Suprapubic skin (tissue), 4 donors: ENCODE measurements at regions not wholly inside any gene's neighbourhood (a gene's known extent, or its start where the extent isn't known, plus 50 kb on each side); places are given as distances from the start of the nearest gene placed in this dataset.

Experiments used
- DNase-seq, 2 donors: peaks; one replicate each; pipeline ENCODE4 v3.0.0-alpha.2; 2019; ENCODE audit warnings: low spot score in 2 of 2
- H3K27ac ChIP-seq: fragments of 200-600 bp; sonication (generic); one replicate; pipeline ENCODE4 v1.5.1; 2019
- H3K27me3 ChIP-seq: fragments of 200-600 bp; sonication (generic); one replicate; pipeline ENCODE4 v1.5.1; 2019
- H3K36me3 ChIP-seq: fragments of 200-600 bp; sonication (generic); one replicate; pipeline ENCODE4 v1.5.1; 2019
- H3K4me1 ChIP-seq: fragments of 200-600 bp; sonication (generic); one replicate; pipeline ENCODE4 v1.5.1; 2019
- H3K4me3 ChIP-seq: fragments of 200-600 bp; sonication (generic); one replicate; pipeline ENCODE4 v1.5.1; 2019; ENCODE audit warnings: mild to moderate bottlenecking
- H3K9me3 ChIP-seq: fragments of 200-600 bp; sonication (generic); one replicate; pipeline ENCODE4 v1.5.1; 2019
- EP300 ChIP-seq: sonication (generic); formaldehyde crosslinking; IDR thresholded peaks from one replicate; pipeline ENCODE4 v1.6.1; 2017; ENCODE audit warnings: antibody characterized with exemption
- POLR2A ChIP-seq, 2 donors: fragments of 450-650 bp; IDR thresholded peaks; one replicate each; pipeline ENCODE4 v1.6.1; 2017; ENCODE audit warnings: antibody characterized with exemption in 2 of 2, mild to moderate bottlenecking in 2 of 2, moderate library complexity in 2 of 2
- POLR2AphosphoS5 ChIP-seq, 3 donors: sonication (generic); formaldehyde crosslinking; IDR thresholded peaks; one replicate each; pipeline ENCODE4 v1.6.1; 2017; ENCODE audit warnings: antibody characterized with exemption in 3 of 3
- WGBS: methylation state at CpG from one replicate; pipeline ENCODE4 v1.1.5; 2018; 5-methylcytosine and 5-hydroxymethylcytosine counted together
- TF ChIP-seq, protein P1 (sequence below), 2 donors: fragments of 200-600 bp in 1 of 2; fragments of 450-650 bp in 1 of 2; sonication (generic) in 1 of 2; IDR thresholded peaks; one replicate each; pipeline ENCODE4 v1.5.1; 2016 to 2019; ENCODE audit warnings: antibody characterized with exemption in 2 of 2, mild to moderate bottlenecking in 1 of 2, moderate library complexity in 1 of 2

DNA sequence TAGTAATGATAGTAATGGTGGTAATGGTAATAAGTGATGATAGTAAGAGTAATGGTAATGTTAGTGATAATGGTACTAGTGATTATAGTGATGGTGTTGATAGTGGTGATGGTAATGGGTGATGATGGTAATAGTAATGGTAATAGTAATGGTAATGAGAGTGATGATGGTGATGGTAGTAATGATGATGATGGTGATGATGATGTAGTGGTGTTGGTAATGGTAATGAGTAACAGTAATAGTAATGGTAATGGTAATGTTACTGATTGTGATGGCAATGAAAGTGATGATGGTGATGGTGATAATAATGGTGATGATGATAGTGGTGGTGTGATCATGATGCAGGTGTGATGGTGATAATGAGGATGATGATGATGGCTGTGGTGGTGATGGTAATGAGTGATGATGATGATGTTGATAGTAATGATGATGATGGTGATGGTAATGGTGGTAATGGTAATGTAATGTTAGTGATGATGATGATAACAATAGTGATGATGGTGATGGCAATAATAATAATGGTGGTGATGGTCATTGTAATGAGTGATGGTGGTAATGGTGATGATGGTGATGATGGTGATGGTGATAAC is 235.0 kb downstream of the MATN1 start:
- H3K36me3 ChIP-seq: no peaks in the 10 kb centered on the region
- TF ChIP-seq POLR2A (IDR thresholded peaks at IDR 0.05): no peak
- TF ChIP-seq, protein P1, sequence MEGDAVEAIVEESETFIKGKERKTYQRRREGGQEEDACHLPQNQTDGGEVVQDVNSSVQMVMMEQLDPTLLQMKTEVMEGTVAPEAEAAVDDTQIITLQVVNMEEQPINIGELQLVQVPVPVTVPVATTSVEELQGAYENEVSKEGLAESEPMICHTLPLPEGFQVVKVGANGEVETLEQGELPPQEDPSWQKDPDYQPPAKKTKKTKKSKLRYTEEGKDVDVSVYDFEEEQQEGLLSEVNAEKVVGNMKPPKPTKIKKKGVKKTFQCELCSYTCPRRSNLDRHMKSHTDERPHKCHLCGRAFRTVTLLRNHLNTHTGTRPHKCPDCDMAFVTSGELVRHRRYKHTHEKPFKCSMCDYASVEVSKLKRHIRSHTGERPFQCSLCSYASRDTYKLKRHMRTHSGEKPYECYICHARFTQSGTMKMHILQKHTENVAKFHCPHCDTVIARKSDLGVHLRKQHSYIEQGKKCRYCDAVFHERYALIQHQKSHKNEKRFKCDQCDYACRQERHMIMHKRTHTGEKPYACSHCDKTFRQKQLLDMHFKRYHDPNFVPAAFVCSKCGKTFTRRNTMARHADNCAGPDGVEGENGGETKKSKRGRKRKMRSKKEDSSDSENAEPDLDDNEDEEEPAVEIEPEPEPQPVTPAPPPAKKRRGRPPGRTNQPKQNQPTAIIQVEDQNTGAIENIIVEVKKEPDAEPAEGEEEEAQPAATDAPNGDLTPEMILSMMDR (IDR thresholded peaks at IDR 0.05): no peak
- TF ChIP-seq POLR2AphosphoS5 (IDR thresholded peaks at IDR 0.05): no peak
- TF ChIP-seq EP300: no peak
- H3K27ac ChIP-seq: no peak overlapping the region
- DNase-seq: no peak
- H3K27me3 ChIP-seq: peaks cover 8% of the 10 kb centered on the region
- no peaks in the 10 kb centered on the region for H3K9me3 ChIP-seq
- no peak overlapping the region for H3K4me3 ChIP-seq
- no peaks in the 10 kb centered on the region for H3K4me1 ChIP-seq

- H3K27me3 ChIP-seq: peaks cover 8% of the 10 kb centered on the region
- H3K27ac ChIP-seq: no peak overlapping the region
- H3K9me3 ChIP-seq: peaks cover 11% of the 10 kb centered on the region
- no peak for DNase-seq
- H3K36me3 ChIP-seq: no peaks in the 10 kb centered on the region
- WGBS: 63% methylated on average over 4 of the region's 4 CpGs
- H3K4me1 ChIP-seq: no peaks in the 10 kb centered on the region
- no peak overlapping the region for H3K4me3 ChIP-seq
- TF ChIP-seq EP300 (no peak), POLR2A (IDR thresholded peaks at IDR 0.05) (no peak), POLR2AphosphoS5 (IDR thresholded peaks at IDR 0.05) (no peak)
- TF ChIP-seq, protein P1 (IDR thresholded peaks at IDR 0.05): no peak
Measured at GRCh38 chr1:30487042-30487441, 236.3 kb downstream of the MATN1 start.

- H3K27me3 ChIP-seq: peaks cover 11% of the 10 kb centered on the region
- 100% methylated on average over 2 of the region's 6 CpGs for WGBS
- H3K9me3 ChIP-seq: peaks cover 19% of the 10 kb centered on the region
- H3K36me3 ChIP-seq: no peaks in the 10 kb centered on the region
- no peak for TF ChIP-seq EP300
- no peak for TF ChIP-seq POLR2A (IDR thresholded peaks at IDR 0.05)
- TF ChIP-seq, protein P1 (IDR thresholded peaks at IDR 0.05): no peak
- TF ChIP-seq POLR2AphosphoS5 (IDR thresholded peaks at IDR 0.05): no peak
- H3K4me3 ChIP-seq: no peak overlapping the region
- H3K27ac ChIP-seq: no peak overlapping the region
- no peaks in the 10 kb centered on the region for H3K4me1 ChIP-seq
- peak in 1 of 2 donors; percentile 17 for DNase-seq
Measured at GRCh38 chr1:30485072-30485471, 238.3 kb downstream of the MATN1 start.

GRCh38 chr1:30484668-30485067 is 238.7 kb downstream of the MATN1 start:
- H3K4me3 ChIP-seq: no peak overlapping the region
- whole genome bisulfite sequencing: no CpG with 5 or more reads among the region's 1 CpG
- TF ChIP-seq, protein P1 (IDR thresholded peaks at IDR 0.05): no peak
- no peak for TF ChIP-seq EP300
- TF ChIP-seq POLR2A (IDR thresholded peaks at IDR 0.05): no peak
- no peak for TF ChIP-seq POLR2AphosphoS5 (IDR thresholded peaks at IDR 0.05)
- peaks cover 13% of the 10 kb centered on the region for H3K27me3 ChIP-seq
- H3K27ac ChIP-seq: no peak overlapping the region
- no peaks in the 10 kb centered on the region for H3K36me3 ChIP-seq
- H3K4me1 ChIP-seq: no peaks in the 10 kb centered on the region
- H3K9me3 ChIP-seq: peaks cover 19% of the 10 kb centered on the region
- DNase-seq: peak in 1 of 2 donors; percentile 30

GRCh38 chr1:30479575-30479974 is 243.8 kb downstream of the MATN1 start:
- 79% methylated on average over 7 of the region's 7 CpGs for WGBS
- peaks cover 9% of the 10 kb centered on the region for H3K27me3 ChIP-seq
- DNase-seq: peak in 1 of 2 donors; percentile 14

More at GRCh38 chr1:30479575-30479974, 243.8 kb downstream of the MATN1 start:
- Histone ChIP-seq H3K36me3 (no peaks in the 10 kb centered on the region), H3K9me3 (peaks cover 19% of the 10 kb centered on the region), H3K4me1 (no peaks in the 10 kb centered on the region), H3K27ac (no peak overlapping the region), H3K4me3 (no peak overlapping the region)
- TF ChIP-seq, protein P1 (IDR thresholded peaks at IDR 0.05): no peak
- no peak for TF ChIP-seq POLR2AphosphoS5 (IDR thresholded peaks at IDR 0.05)
- TF ChIP-seq POLR2A (IDR thresholded peaks at IDR 0.05): no peak
- no peak for TF ChIP-seq EP300
